ENCODE measurements at regions not wholly inside any gene's neighbourhood (a gene's known extent, or its start where the extent isn't known, plus 50 kb on each side); places are given as distances from the start of the nearest gene placed in this dataset.
"Not testable (repeated sequence)": the region's sequence is repeated elsewhere in the genome, so short reads cannot be mapped to it uniquely, and the experiment has no call there.

DNA sequence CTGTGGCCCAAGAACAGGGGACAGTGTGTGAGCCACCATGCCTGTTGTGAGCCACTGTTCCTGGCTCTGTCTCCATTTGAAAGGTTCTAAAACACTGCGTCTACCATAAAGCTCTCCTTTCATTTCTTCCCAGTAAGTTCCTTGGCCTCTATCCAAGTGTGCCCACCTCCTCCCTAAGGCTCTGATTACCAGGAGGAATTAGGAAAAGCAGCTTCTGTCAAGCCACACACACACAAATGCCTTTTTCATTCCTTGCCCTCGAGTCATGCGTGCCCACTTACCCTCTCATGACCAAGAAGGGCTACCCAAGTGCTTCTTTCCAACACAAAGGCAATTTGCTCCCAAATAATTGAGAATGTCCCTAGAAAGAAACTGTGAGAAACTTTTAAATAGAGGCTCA lies 70.8 kb upstream of the PARD3 start:
- TF ChIP-seq, protein P1, sequence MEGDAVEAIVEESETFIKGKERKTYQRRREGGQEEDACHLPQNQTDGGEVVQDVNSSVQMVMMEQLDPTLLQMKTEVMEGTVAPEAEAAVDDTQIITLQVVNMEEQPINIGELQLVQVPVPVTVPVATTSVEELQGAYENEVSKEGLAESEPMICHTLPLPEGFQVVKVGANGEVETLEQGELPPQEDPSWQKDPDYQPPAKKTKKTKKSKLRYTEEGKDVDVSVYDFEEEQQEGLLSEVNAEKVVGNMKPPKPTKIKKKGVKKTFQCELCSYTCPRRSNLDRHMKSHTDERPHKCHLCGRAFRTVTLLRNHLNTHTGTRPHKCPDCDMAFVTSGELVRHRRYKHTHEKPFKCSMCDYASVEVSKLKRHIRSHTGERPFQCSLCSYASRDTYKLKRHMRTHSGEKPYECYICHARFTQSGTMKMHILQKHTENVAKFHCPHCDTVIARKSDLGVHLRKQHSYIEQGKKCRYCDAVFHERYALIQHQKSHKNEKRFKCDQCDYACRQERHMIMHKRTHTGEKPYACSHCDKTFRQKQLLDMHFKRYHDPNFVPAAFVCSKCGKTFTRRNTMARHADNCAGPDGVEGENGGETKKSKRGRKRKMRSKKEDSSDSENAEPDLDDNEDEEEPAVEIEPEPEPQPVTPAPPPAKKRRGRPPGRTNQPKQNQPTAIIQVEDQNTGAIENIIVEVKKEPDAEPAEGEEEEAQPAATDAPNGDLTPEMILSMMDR (conservative IDR thresholded peaks at IDR 0.05; ENCODE audit: control insufficient read depth, insufficient read depth, low read depth, low read length) = no peak
- H3K4me3 ChIP-seq (ENCODE audit: control insufficient read depth, low read depth, low read length) = no peak overlapping the region

DNA sequence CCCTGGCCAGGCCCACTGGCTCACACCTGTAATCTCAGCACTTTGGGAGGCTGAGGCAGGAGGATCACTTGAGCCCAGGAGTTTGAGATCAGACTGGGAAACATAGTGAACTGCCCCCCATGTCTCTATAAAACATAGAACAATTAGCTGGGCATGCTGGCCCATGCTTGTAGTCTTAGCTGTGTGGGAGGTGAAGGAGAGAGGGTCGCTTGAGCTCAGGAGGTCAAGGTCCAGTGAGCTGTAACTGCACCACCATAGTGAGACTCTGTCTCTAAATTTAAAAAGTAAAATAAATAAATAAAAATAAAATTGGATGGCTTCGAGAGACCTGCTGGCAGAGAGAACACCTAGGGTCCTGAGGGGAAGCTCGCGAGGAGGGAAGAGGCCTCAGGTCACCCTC lies 69.9 kb upstream of the PARD3 start:
- no peak overlapping the region for H3K4me3 ChIP-seq (ENCODE audit: control insufficient read depth, low read depth, low read length)

More for the DNA sequence above, 70.8 kb upstream of the PARD3 start:
- DNase-seq (ENCODE audit: low read depth) = no peak

DNA sequence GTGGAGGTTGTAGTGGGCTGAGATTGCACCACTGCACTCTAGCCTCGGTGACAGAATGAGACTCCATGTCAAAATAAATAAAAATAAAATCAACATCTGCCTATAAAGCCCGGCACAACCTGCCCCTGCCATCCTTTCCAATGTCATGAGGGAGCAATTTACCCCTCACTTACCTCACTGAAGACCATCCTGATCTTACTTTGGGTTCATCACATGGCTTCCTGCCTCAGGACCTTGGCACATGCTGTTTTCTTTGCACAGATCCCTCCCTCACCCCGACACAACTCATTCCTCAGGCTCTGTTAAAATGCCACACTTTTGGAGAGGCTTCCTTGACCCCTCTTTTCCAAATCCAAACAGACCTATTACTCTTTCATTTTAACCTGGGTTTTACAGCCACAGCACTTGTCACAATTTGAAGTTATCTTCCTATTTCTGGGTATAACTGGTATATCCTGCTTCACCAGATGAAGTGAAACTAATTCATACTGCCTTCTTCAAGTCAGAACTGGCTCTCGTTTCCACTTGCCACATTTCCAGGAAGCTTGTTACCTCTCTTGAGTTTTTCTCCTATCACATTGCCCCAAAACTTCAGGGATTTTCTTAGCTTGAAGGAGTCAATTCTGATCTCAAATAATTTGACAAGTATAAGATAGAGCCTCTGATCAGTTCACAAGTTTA lies 69.3 kb upstream of the PARD3 start:
- H3K4me3 ChIP-seq (ENCODE audit: control insufficient read depth, low read depth, low read length) = no peak overlapping the region
- TF ChIP-seq, protein P1 (conservative IDR thresholded peaks at IDR 0.05; ENCODE audit: control insufficient read depth, insufficient read depth, low read depth, low read length) = no peak
- no peak for DNase-seq (ENCODE audit: low read depth)

More for the DNA sequence above, 69.9 kb upstream of the PARD3 start:
- TF ChIP-seq, protein P1 (conservative IDR thresholded peaks at IDR 0.05; ENCODE audit: control insufficient read depth, insufficient read depth, low read depth, low read length) = no peak
- no peak for DNase-seq (ENCODE audit: low read depth)

DNA sequence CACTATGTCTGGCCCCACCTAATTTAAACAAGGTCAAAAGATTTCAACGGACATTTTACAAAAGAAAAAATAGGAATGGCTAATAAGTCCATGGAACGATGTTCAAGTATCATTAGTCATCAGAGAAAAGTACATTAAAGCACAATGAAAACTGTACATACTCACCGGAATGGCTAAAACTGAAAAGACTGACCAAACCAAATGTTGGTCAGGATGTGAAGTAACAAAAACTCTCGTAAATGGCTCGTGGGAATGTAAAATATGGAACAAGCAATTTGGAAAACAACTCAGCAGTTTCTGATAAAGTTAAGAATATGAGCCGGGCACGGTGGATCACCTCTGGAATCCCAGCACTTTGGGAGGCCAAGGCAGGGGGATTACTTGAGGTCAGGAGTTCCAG lies 65.7 kb upstream of the PARD3 start:
- TF ChIP-seq, protein P1 (conservative IDR thresholded peaks at IDR 0.05; ENCODE audit: control insufficient read depth, insufficient read depth, low read depth, low read length) = no peak
- no peak for DNase-seq (ENCODE audit: low read depth)
- no peak overlapping the region for H3K4me3 ChIP-seq (ENCODE audit: control insufficient read depth, low read depth, low read length)

- DNase-seq (ENCODE audit: low read depth) = not testable (repeated sequence)
Observed at GRCh38 chr10:34878651-34879050, 63.6 kb upstream of the PARD3 start.

DNA sequence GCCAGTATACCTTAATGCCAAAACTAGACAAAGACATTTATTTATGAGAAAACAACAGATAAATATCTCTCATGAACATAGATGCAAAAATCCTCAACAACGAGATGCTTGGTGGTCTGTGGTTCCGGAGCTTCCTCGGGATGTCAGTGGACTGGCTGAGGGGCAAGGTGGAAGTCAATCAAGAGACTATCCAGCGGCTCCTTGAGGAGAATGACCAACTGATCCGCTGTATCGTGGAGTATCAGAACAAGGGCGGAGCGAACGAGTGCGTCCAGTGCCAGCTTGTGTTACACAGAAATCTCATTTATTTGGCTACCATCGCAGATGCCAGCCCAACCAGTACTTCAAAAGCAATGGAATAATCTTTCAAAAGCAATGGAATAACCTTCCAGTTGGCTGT lies 60.0 kb upstream of the PARD3 start:
- no peak overlapping the region for H3K4me3 ChIP-seq (ENCODE audit: control insufficient read depth, low read depth, low read length)
- no peak for DNase-seq (ENCODE audit: low read depth)
- TF ChIP-seq, protein P1 (conservative IDR thresholded peaks at IDR 0.05; ENCODE audit: control insufficient read depth, insufficient read depth, low read depth, low read length) = no peak

More at GRCh38 chr10:34878651-34879050, 63.6 kb upstream of the PARD3 start:
- not testable (repeated sequence) for H3K4me3 ChIP-seq (ENCODE audit: control insufficient read depth, low read depth, low read length)

DNA sequence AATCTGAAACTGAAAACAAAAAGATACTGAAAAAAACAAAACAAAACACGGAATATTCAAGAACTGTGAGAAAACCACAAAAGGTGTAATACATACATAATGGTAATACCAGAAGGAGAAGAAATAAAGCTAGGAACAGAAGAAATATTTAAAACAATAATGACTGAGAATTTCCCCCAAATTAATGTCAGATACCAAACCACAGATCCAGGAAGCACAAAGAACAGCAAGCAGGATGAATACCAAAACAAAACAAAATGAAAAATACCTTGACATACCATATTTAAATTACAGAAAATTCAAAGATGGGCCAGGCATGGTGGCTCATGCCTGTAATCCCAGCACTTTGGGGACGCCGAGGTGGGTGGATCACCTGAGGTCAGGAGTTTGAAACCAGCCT lies 57.7 kb upstream of the PARD3 start:
- no peak for DNase-seq (ENCODE audit: low read depth)
- TF ChIP-seq, protein P1 (conservative IDR thresholded peaks at IDR 0.05; ENCODE audit: control insufficient read depth, insufficient read depth, low read depth, low read length) = no peak
- no peak overlapping the region for H3K4me3 ChIP-seq (ENCODE audit: control insufficient read depth, low read depth, low read length)

All from fibroblast of mammary gland (primary cell).